Breast epithelium (tissue), 3 donors: ENCODE measurements at regions not wholly inside any gene's neighbourhood (a gene's known extent, or its start where the extent isn't known, plus 50 kb on each side); places are given as distances from the start of the nearest gene placed in this dataset.

ENCODE experiments used
- CTCF ChIP-seq, 3 donors: fragments of 450-650 bp; IDR thresholded peaks; one replicate each; pipeline ENCODE4 v1.5.1; 2016 to 2017; ENCODE audit warnings: antibody characterized with exemption in 3 of 3, mild to moderate bottlenecking in 3 of 3, moderate library complexity in 3 of 3
- POLR2A ChIP-seq: fragments of 450-650 bp; IDR thresholded peaks from one replicate; pipeline ENCODE4 v1.6.1; 2016; ENCODE audit warnings: antibody characterized with exemption, mild to moderate bottlenecking, moderate library complexity
- POLR2AphosphoS5 ChIP-seq, 3 donors: sonication (generic); formaldehyde crosslinking; IDR thresholded peaks; one replicate each; pipeline ENCODE4 v1.6.1; 2017; ENCODE audit warnings: antibody characterized with exemption in 3 of 3

GRCh38 chr4:124219389-124219788 lies 493.1 kb downstream of the ANKRD50 start:
- TF ChIP-seq POLR2A: no peak
- no peak for TF ChIP-seq CTCF (IDR thresholded peaks at IDR 0.05)
- no peak for TF ChIP-seq POLR2AphosphoS5 (IDR thresholded peaks at IDR 0.05)
